ENCODE measurements at regions not wholly inside any gene's neighbourhood (a gene's known extent, or its start where the extent isn't known, plus 50 kb on each side); places are given as distances from the start of the nearest gene placed in this dataset.

DNA sequence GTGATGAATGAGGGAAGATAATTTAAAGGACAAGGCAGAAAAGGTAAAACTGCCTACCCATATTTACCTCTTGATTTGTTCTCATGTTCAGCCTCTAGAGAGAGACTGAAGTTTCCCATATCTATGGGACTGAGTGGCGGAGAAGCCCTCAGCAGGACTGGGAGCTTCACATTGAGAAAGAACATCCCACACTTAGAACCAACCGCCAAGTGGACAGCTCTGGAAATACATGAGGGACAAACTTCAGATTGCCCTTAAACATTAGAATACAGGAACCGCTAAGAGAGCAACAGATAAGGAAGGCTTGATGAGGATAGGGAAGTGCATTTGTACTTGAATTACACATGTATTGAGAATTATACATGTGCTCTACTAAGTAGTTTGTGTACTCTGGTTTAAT is 316.0 kb upstream of the MIR17HG start:
- TF ChIP-seq ZNF785 (CRISPR knock-in tag; IDR thresholded peaks at IDR 0.05), result no peak
- 0 out of 6 replicates have a peak, but pooled peaks of 1 of the 3 experiments have one; percentile 17 for TF ChIP-seq CTCF (IDR thresholded peaks at IDR 0.05 in 2 of 3, conservative IDR thresholded peaks at IDR 0.05 in 1 of 3; ENCODE audit: insufficient read depth in 2 of 3, low read depth in 1 of 3, low read length in 3 of 3)
- no peak for TF ChIP-seq TCF7 (IDR thresholded peaks at IDR 0.05; ENCODE audit: borderline replicate concordance)

Data from K562 (cell line).